ENCODE measurements at regions not wholly inside any gene's neighbourhood (a gene's known extent, or its start where the extent isn't known, plus 50 kb on each side); places are given as distances from the start of the nearest gene placed in this dataset.

- TF ChIP-seq EP300 (IDR thresholded peaks at IDR 0.05) (no peak), CTCF (IDR thresholded peaks at IDR 0.05) (no peak), POLR2AphosphoS5 (IDR thresholded peaks at IDR 0.05) (no peak), POLR2A (IDR thresholded peaks at IDR 0.05) (no peak)
Observed at GRCh38 chr3:117408811-117409210, 699.2 kb downstream of the TUSC7 start.
